GM19468 (cell line): ENCODE measurements at regions not wholly inside any gene's neighbourhood (a gene's known extent, or its start where the extent isn't known, plus 50 kb on each side); places are given as distances from the start of the nearest gene placed in this dataset.
"Not testable (repeated sequence)": the region's sequence is repeated elsewhere in the genome, so short reads cannot be mapped to it uniquely, and the experiment has no call there.

Experiments
- ATAC-seq: cut with Tn5 transposase; IDR thresholded peaks from one replicate; pipeline ENCODE4 v1.9.1; 2021; ENCODE audit warnings: mild to moderate bottlenecking, moderate library complexity, moderate number of reproducible peaks; ENCODE audit not compliant: unreplicated experiment; ENCODE audit errors: extremely low read depth

- not testable (repeated sequence) for ATAC-seq
Measured at GRCh38 chr13:81102066-81102465, 761.1 kb upstream of the SPRY2 start.

DNA sequence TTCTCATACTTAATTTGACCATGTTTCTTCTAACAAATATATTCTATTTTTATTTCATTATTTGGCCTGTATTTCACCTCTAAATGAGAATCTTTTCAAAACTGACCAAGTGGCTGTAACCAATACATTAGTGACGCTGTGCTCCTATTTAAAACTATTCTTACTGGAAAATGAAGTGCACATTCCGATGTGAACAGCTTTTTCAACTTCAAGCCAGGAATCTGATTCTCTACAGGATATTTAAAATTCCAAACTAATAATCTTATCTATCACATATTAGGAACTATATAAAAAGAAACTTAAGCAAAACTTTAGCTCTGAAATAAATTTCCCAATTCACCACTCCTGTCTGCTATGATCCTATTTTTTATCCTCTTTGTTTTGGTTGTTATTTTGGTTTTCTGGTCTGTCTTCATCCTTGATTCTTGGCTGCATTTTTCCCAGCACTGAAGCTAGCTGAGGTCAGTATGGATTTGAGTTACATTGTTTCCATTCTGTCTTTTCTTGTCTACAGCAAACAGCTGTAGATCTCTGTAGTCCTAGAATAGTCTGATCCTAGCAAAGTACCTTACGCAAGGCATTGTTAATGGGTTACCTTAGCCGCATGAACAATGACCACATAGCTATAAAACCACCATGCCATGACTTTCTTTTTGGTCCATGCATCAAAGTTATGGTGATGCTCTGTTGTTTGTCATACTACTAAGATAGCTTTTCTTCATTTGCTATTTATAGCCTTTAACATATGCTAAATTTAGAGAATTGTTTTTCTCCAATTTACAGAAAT lies 748.6 kb upstream of the SPRY2 start:
- no peak for ATAC-seq

- ATAC-seq, result no peak
Measured at GRCh38 chr13:81080911-81081454, 740.1 kb upstream of the SPRY2 start.

GRCh38 chr13:81078048-81078447 lies 737.1 kb upstream of the SPRY2 start:
- no peak for ATAC-seq

DNA sequence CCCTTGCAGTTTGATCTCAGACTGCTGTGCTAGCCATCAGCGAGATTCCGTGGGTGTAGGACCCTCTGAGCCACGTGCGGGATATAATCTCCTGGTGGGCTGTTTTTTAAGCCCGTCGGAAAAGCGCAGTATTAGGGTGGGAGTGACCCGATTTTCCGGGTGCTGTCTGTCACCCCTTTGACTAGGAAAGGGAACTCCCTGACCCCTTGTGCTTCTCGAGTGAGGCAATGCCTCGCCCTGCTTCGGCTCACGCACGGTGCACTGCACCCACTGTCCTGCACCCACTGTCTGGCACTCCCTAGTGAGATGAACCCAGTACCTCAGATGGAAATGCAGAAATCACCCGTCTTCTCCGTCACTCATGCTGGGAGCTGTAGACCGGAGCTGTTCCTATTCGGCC lies 728.9 kb upstream of the SPRY2 start:
- not testable (repeated sequence) for ATAC-seq

DNA sequence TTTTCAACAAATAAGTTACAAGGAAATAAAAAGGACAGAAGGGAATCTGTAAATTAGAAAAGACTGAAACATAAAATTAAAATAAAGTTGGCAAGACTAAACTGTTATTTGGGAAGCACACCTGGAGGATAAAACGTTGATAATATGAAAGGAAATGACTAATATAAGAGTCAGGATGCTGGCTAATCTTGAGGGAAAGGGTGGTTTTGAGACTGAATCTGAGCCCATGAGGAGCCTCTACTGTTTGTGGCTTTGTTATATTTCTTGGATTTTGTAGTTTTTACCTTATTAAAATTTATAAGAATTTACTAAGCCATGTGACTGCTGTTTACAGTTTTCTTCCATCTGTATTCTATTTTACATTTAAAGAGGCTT lies 718.0 kb upstream of the SPRY2 start:
- ATAC-seq, result no peak

GRCh38 chr13:81058211-81058915 lies 717.4 kb upstream of the SPRY2 start:
- no peak for ATAC-seq

DNA sequence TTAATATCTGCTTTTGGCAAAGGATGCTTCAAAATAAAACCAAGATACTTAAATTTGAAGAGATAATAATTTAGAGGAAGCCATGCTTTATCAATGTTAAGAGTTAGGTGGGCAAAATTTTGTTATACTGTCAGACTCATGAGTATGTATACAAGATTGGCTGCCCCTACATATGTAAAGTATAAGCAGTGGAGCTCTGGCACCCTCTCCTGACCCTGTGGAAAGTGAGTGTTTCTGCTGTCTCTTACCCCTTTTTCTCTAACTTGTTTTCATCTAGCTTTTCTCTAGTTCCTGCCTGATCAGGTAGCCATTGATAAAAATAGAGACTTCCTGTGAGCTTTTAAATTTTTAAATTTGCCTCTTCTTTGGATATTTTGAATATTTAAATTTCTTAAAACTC lies 710.9 kb upstream of the SPRY2 start:
- no peak for ATAC-seq

DNA sequence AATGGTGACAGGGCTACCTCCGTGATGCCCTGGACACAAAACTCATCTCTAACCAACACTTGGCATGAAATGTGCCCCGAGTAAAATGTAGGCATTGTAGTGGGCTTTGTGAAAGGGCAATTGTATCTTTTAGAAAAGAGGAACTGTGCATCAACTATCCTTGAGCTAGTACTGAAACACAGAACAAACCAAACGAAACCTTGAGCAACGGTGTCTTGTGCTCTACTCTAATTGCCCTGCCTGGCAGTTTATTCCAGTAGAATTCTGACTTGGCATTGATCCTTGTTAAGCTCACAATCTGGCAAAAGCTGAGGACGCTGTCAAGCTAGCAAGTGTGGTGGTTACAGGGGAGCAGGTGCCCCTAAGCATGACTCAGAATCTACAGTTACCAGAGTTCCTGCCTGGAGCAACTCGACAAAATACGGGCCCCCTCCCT lies 707.1 kb upstream of the SPRY2 start:
- ATAC-seq, result no peak

- no peak for ATAC-seq
Measured at GRCh38 chr13:81041761-81042160, 700.8 kb upstream of the SPRY2 start.

DNA sequence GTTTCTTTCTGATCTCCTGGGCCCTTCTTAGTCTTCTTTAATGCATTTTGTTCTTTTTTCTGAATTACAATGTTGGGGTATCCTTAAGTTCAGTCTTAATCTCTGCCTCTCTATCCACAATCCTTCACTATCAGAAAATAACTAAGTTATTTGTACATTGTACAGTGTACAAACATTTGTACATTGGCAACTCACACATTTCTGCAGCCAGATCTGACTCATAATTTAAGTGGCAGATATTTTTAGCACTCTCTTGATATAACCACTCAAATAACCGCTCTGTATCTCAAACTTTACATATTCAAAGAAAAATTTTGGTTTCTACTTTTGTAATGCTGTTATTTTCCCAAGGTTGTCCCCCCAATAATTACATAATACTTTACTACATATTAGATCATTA lies 691.1 kb upstream of the SPRY2 start:
- ATAC-seq, result no peak

DNA sequence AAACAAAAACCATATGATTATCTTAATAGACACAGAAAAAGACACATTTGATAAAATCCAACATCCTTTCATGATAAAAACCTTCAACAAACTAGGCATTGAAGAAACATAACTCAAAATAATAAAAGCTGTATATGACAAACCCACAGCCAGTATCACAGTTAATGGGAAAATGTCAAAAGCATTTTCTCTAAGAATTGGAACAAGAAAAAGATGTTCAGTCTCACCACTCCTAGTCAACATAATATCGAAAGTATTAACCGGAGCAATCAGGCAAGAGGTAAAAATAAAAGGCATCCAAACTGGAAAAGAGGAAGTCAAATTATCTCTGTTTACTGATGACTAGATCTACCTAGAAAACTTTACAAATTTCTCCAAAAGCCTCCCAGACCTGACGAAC lies 684.2 kb upstream of the SPRY2 start:
- no peak for ATAC-seq

- ATAC-seq, result no peak
Measured at GRCh38 chr13:81021284-81021840, 680.4 kb upstream of the SPRY2 start.

DNA sequence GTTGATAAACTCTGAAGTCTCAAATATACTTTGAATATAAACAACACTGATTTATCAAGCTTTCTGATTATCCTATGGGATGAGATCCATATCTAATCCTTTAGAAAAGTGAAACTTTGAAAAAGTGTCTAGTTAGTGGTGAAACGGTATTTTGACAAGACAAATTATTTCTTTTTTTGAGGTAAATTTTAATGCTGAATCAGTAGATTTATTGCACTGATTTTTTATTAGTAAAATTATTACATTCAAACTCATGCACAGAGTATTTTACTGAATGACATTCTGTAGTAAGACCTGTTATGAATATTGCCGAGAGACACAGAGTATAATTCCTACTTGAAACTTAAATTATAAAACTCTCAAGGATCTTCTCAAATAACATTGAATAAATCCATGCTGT lies 679.1 kb upstream of the SPRY2 start:
- ATAC-seq, result no peak

DNA sequence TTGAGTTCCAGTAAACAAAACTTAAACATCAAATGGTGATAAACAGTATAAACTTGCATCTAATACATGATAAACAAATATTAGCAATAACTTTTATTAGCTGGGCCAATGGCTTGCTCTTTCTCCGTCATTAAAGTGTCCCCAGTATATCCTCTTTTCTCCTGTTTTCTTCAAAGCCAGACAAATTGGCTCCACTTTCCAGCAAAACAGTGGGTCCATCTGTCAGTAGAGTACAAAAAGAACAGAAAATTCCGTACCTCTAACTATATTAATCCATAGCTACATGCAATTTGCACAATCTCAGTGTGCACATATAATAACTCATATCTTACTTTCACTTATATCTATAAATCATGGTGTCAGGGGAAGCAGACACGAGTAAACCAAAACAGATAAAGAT lies 678.0 kb upstream of the SPRY2 start:
- no peak for ATAC-seq

DNA sequence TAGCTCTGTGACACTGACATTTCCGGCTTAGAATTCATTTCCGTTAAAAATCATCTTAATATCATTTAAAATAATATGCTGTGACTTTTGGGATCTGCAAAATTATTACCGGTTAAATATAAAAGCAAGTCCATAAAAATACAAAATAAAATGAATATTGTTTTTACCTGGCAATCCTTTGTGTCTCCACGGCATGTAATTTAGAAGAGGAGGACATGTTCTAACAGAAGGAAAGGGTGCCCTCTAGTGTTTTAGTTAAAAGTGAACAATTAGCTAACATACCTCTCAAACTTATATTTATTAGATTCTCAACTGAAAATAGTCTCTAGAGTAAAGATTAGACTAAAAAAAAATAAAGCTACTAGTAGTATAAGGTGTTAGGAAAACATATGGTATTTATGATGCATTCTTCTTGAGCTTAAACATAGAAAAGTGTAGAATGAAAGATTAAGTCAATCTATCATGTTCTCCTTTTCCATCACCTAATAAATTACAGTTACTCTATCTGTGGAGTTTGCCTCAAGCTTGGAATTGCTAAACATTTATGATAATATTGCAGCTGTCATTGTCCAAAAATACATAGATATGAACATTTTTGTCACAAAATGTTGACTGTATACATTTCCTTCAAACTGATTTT lies 676.7 kb upstream of the SPRY2 start:
- no peak for ATAC-seq

DNA sequence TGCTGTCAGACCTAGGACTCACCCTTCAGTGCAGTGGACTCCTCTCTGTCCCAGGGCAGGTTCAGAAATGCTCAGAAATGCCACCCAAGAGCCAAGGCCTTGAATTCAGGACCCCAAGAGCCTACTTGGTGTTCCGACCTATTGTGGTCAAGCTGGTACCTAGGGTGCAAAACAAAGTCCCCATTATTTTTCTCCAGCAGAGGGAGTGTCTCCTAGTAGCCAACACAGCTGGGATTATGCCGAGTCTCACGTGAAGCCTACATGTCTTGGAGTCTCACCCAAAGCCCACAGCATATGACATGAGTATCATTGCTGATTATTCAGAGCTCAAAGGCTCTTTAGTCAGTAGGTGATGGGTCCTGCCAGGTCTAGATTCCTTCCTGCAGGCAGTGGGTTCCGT lies 671.1 kb upstream of the SPRY2 start:
- ATAC-seq, result no peak

DNA sequence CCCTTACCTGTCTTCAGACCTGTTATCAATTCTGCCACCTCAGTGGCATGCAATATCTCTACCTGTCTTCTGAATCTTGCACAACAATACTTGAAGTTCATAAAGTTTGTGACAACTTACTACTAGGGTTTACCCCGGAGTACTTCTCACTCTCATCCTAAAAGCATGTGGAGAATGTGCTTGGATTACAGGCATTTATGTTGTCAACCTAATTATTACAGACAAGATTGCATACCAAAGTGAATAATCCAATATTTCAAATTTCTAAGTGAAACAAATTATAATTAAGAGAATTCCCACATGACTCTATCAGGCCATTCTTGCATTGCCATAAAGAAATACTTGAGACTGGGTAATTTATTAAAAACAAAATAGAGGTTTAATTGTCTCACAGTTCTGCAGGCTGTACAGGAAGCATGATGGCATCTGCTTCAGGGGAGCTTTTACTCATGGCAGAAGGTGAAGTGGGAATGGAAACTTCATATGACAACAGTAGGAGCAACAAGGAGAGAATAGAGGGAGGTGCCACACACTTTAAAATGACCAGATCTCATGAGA lies 661.0 kb upstream of the SPRY2 start:
- no peak for ATAC-seq

- ATAC-seq, result not testable (repeated sequence)
Measured at GRCh38 chr13:80998603-80999002, 657.7 kb upstream of the SPRY2 start.

- ATAC-seq, result no peak
Measured at GRCh38 chr13:80989747-80990146, 648.8 kb upstream of the SPRY2 start.
